ENCODE measurements at regions not wholly inside any gene's neighbourhood (a gene's known extent, or its start where the extent isn't known, plus 50 kb on each side); places are given as distances from the start of the nearest gene placed in this dataset.

DNA sequence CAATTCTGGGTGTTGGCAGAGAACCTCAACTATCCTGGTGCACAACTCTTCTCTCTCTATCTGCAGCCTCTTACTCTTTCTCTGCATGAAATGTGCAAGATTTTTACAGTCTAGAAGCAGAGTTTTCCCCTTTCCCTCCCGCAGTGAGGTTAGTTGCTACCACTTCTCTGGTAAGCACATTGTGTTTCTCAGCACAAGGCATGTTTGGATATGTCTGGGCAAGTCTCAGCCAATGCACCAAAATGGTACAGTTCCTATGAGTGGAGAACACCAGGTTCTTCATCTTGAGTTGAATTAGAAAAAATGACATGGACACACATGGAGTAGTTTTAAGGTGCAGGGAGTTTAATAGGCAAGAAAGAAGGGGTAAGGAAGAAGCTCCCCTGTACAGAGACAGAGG, 187.0 kb downstream of the CCNG2 start:
- TF ChIP-seq CTCF (conservative IDR thresholded peaks at IDR 0.05; ENCODE audit: low read length), result no peak
- TF ChIP-seq EZH2phosphoT487 (IDR thresholded peaks at IDR 0.05; ENCODE audit: borderline replicate concordance, low read depth, low read length), result no peak

All from OCI-LY7 (cell line).